DND-41 (cell line): ENCODE measurements at regions not wholly inside any gene's neighbourhood (a gene's known extent, or its start where the extent isn't known, plus 50 kb on each side); places are given as distances from the start of the nearest gene placed in this dataset.

Source experiments
- ATAC-seq: fragments of 200-7000 bp; cut with Tn5 transposase; 3 replicates; pipeline ENCODE4 v1.9.1; 2021; ENCODE audit warnings: low read depth; ENCODE audit not compliant: insufficient read depth
- DNase-seq: peaks from one replicate; pipeline ENCODE4 v3.0.0-alpha.2; 2020
- H2AFZ ChIP-seq: 2 replicates; pipeline ENCODE4 v1.6.0; 2012; ENCODE audit warnings: low read depth, low read length
- H3K27ac ChIP-seq: 2 replicates; pipeline ENCODE4 v1.5.1; 2012; ENCODE audit warnings: low read length, inconsistent platforms
- H3K27me3 ChIP-seq: fragments of 200-600 bp; sonication (generic); 2 replicates; pipeline ENCODE4 v1.6.0; 2012; ENCODE audit warnings: low read length, mild to moderate bottlenecking, inconsistent platforms; ENCODE audit not compliant: insufficient read depth, poor library complexity
- H3K36me3 ChIP-seq: 2 replicates; pipeline ENCODE4 v1.5.1; 2012; ENCODE audit warnings: low read length, inconsistent platforms; ENCODE audit not compliant: insufficient read depth
- H3K4me1 ChIP-seq: 2 replicates; pipeline ENCODE4 v1.5.1; 2012; ENCODE audit warnings: mild to moderate bottlenecking, low read length; ENCODE audit not compliant: insufficient read depth
- H3K4me2 ChIP-seq: 2 replicates; pipeline ENCODE4 v1.6.0; 2012; ENCODE audit warnings: mild to moderate bottlenecking, moderate library complexity, low read length, inconsistent platforms; ENCODE audit not compliant: insufficient read depth
- H3K4me3 ChIP-seq, 2 experiments: fragments of 200-600 bp in 1 of 2; shearing (Covaris generic) in 1 of 2; 2 replicates each; pipeline ENCODE4 v1.5.1; 2012 to 2016; ENCODE audit warnings: inconsistent platforms in 2 of 2, low read length in 2 of 2, mild to moderate bottlenecking in 2 of 2, low read depth in 1 of 2, moderate library complexity in 1 of 2
- H3K79me2 ChIP-seq: 2 replicates; pipeline ENCODE4 v1.6.0; 2012; ENCODE audit warnings: low read length, inconsistent platforms; ENCODE audit not compliant: insufficient read depth
- H3K9ac ChIP-seq: 2 replicates; pipeline ENCODE4 v1.6.0; 2012; ENCODE audit warnings: low read depth, mild to moderate bottlenecking, inconsistent platforms, low read length, moderate library complexity
- H3K9me3 ChIP-seq: 2 replicates; pipeline ENCODE4 v1.5.1; 2012; ENCODE audit warnings: low read length, moderate library complexity, mild to moderate bottlenecking, inconsistent platforms; ENCODE audit not compliant: insufficient read depth, severe bottlenecking
- H4K20me1 ChIP-seq: 2 replicates; pipeline ENCODE4 v1.6.0; 2012; ENCODE audit warnings: low read length; ENCODE audit not compliant: insufficient read depth
- CTCF ChIP-seq: IDR thresholded peaks from 2 replicates; pipeline ENCODE4 v1.5.1; 2012; ENCODE audit warnings: borderline replicate concordance, low read length, moderate library complexity, mild to moderate bottlenecking; ENCODE audit not compliant: poor library complexity, severe bottlenecking; ENCODE audit errors: extremely low read depth
- EZH2 ChIP-seq: IDR thresholded peaks from 3 replicates; pipeline ENCODE4 v1.6.1; 2012; ENCODE audit warnings: borderline replicate concordance, low read depth, mild to moderate bottlenecking, moderate library complexity, low read length, inconsistent platforms; ENCODE audit not compliant: severe bottlenecking

GRCh38 chr3:182732232-182733015 is 60.9 kb upstream of the ATP11B start:
- Histone ChIP-seq H3K27ac (no peak overlapping the region), H3K79me2 (no peaks in the 10 kb centered on the region), H3K9ac (no peak overlapping the region), H3K4me1 (no peaks in the 10 kb centered on the region), H3K4me3 (no peak overlapping the region), H3K9me3 (no peaks in the 10 kb centered on the region), H4K20me1 (no peaks in the 10 kb centered on the region), H3K36me3 (no peaks in the 10 kb centered on the region), H3K4me2 (no peak overlapping the region), H3K27me3 (peaks cover 4% of the 10 kb centered on the region), H2AFZ (no peak overlapping the region)
- TF ChIP-seq CTCF = no peak
- no peak for TF ChIP-seq EZH2
- ATAC-seq (no peak), DNase-seq (no peak)

- no peak for ATAC-seq
- H3K4me1 ChIP-seq = no peaks in the 10 kb centered on the region
These were observed 57.6 kb upstream of the ATP11B start for GRCh38 chr3:182735672-182736071.

GRCh38 chr3:182737825-182738224 is 55.5 kb upstream of the ATP11B start:
- Histone ChIP-seq H3K79me2 (no peaks in the 10 kb centered on the region), H3K4me2 (no peak overlapping the region), H3K27me3 (peaks cover 9% of the 10 kb centered on the region), H4K20me1 (no peaks in the 10 kb centered on the region), H3K27ac (no peak overlapping the region), H3K9ac (no peak overlapping the region), H3K9me3 (no peaks in the 10 kb centered on the region), H3K4me3 (no peak overlapping the region), H2AFZ (no peak overlapping the region), H3K4me1 (no peaks in the 10 kb centered on the region), H3K36me3 (no peaks in the 10 kb centered on the region)
- TF ChIP-seq EZH2 (no peak), CTCF (no peak)
- ATAC-seq (no peak), DNase-seq (no peak)

More at GRCh38 chr3:182735672-182736071, 57.6 kb upstream of the ATP11B start:
- Histone ChIP-seq H2AFZ (no peak overlapping the region), H3K4me2 (no peak overlapping the region), H3K27me3 (peaks cover 9% of the 10 kb centered on the region), H3K27ac (no peak overlapping the region), H3K36me3 (no peaks in the 10 kb centered on the region), H3K79me2 (no peaks in the 10 kb centered on the region), H3K9ac (no peak overlapping the region), H4K20me1 (no peaks in the 10 kb centered on the region), H3K4me3 (no peak overlapping the region), H3K9me3 (no peaks in the 10 kb centered on the region)
- no peak for TF ChIP-seq CTCF
- TF ChIP-seq EZH2 = no peak
- no peak for DNase-seq
